ENCODE measurements at regions not wholly inside any gene's neighbourhood (a gene's known extent, or its start where the extent isn't known, plus 50 kb on each side); places are given as distances from the start of the nearest gene placed in this dataset.

- TF ChIP-seq CTCF (IDR thresholded peaks at IDR 0.05): no peak
- no peak for TF ChIP-seq POLR2A (IDR thresholded peaks at IDR 0.05)
Observed at GRCh38 chr4:182190306-182190705, 52.9 kb upstream of the TENM3 start.
